SH-SY5Y (cell line): ENCODE measurements at regions not wholly inside any gene's neighbourhood (a gene's known extent, or its start where the extent isn't known, plus 50 kb on each side); places are given as distances from the start of the nearest gene placed in this dataset.

Source experiments
- GATA2 ChIP-seq: IDR thresholded peaks from 2 replicates; pipeline ENCODE4 v1.6.1; 2011; ENCODE audit warnings: mild to moderate bottlenecking, low read depth, low read length
- GATA3 ChIP-seq: IDR thresholded peaks from 2 replicates; pipeline ENCODE4 v1.6.1; 2011; ENCODE audit warnings: low read depth, mild to moderate bottlenecking, low read length, moderate library complexity

GRCh38 chr12:116636608-116637519 is 77.7 kb downstream of the MAP1LC3B2 start:
- TF ChIP-seq GATA3 (no peak), GATA2 (no peak)

- TF ChIP-seq GATA2 (no peak), GATA3 (no peak)
Observed at GRCh38 chr12:116635487-116635886, 76.3 kb downstream of the MAP1LC3B2 start.

- no peak for TF ChIP-seq GATA2
- TF ChIP-seq GATA3 = no peak
Observed at GRCh38 chr12:116633476-116633875, 74.3 kb downstream of the MAP1LC3B2 start.

- TF ChIP-seq GATA2 (no peak), GATA3 (no peak)
Observed at GRCh38 chr12:116631619-116632018, 72.4 kb downstream of the MAP1LC3B2 start.

GRCh38 chr12:116630762-116631161 is 71.6 kb downstream of the MAP1LC3B2 start:
- TF ChIP-seq GATA2 (no peak), GATA3 (no peak)

GRCh38 chr12:116629480-116629879 is 70.3 kb downstream of the MAP1LC3B2 start:
- TF ChIP-seq GATA2 (no peak), GATA3 (no peak)

- TF ChIP-seq GATA3 (no peak), GATA2 (no peak)
Observed at GRCh38 chr12:116628989-116629388, 69.8 kb downstream of the MAP1LC3B2 start.

- TF ChIP-seq GATA2 (no peak), GATA3 (no peak)
Observed at GRCh38 chr12:116628450-116628793, 69.2 kb downstream of the MAP1LC3B2 start.
